Renal pelvis (tissue), 1 donor: ENCODE measurements at regions not wholly inside any gene's neighbourhood (a gene's known extent, or its start where the extent isn't known, plus 50 kb on each side); places are given as distances from the start of the nearest gene placed in this dataset.
"Not testable (repeated sequence)": the region's sequence is repeated elsewhere in the genome, so short reads cannot be mapped to it uniquely, and the experiment has no call there.

Source experiments
- DNase-seq: peaks from one replicate; pipeline ENCODE4 v3.0.0-alpha.2; 2013

DNA sequence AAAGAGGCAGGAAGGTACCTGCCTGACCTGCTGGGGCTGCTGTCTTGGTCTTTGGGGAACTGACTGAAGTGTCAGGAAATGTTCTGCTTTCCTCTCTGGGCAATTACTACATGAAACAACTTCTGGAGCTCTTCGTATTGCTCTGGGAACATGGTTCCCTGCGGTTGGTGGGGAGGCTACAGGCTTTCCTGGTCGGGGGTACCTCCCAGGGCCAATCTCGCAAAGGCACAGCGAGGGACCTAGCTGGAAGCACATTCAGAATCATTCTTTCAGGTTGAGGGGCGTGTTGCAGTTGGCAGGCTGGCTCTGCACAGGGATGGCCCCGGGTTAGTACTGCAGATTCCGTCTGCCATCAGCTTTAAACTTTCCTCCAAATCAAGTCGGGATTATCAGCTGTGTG is 88.9 kb upstream of the RANBP3L start:
- DNase-seq = no peak

- DNase-seq = no peak
Observed at GRCh38 chr5:36392186-36392585, 90.5 kb upstream of the RANBP3L start.

DNA sequence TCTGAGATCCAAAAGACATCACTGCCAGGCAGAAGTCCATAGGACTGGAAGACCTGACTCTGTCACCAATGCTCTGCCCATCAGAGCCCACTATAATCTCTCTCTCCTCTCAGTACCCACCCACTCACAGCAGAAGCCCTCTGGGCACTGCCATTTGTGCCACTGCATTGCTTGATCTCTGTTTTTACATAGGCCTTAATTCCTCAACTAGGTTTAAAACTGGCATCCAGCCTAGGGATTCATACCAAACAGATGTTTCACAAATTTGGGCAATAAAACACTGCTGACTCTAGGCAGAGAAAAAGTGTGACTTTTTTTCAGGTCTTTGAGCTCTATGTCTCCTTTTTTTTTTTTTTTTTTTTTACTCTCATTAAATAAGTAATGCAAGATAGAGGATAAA is 91.1 kb upstream of the RANBP3L start:
- no peak for DNase-seq

GRCh38 chr5:36393656-36394428 is 92.1 kb upstream of the RANBP3L start:
- no peak for DNase-seq

DNA sequence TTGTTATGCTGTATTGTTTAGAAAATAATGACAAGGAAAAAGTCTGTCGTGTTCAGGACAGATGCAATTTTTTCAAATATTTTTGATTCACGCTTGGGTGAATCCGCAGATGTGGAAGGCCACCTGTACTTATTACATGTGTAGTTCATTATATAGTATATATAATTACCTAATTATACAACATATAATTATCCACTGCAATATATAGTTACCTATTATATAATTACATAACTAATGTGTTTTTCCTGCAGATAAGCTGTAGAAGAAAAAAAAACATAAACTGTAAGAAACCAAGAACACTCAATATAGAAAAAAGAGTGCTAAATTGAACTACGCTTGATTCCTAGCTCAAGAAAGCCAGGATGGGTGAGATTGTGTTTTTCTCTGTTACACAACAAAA is 93.6 kb upstream of the RANBP3L start:
- no peak for DNase-seq

- DNase-seq = not testable (repeated sequence)
Observed at GRCh38 chr5:36395947-36396346, 94.2 kb upstream of the RANBP3L start.

DNA sequence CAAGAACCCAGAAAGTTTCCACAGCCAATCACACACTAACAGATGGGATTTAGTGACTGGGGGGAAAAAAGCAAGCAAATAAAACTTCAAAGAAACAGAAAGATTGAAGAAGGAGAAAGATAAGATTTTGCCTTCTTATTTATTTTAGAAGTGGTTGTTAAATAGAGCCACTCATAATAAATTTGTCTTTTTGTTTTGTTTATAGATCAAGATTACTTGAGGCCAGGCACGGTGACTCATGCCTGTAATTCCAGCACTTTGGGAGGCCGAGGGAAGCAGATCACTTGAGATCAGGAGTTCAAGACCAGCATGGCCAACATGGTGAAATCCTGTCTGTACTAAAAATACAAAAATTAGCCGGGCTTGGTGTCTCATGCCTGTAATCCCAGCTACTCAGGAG is 94.9 kb upstream of the RANBP3L start:
- DNase-seq = peak; percentile 16

DNA sequence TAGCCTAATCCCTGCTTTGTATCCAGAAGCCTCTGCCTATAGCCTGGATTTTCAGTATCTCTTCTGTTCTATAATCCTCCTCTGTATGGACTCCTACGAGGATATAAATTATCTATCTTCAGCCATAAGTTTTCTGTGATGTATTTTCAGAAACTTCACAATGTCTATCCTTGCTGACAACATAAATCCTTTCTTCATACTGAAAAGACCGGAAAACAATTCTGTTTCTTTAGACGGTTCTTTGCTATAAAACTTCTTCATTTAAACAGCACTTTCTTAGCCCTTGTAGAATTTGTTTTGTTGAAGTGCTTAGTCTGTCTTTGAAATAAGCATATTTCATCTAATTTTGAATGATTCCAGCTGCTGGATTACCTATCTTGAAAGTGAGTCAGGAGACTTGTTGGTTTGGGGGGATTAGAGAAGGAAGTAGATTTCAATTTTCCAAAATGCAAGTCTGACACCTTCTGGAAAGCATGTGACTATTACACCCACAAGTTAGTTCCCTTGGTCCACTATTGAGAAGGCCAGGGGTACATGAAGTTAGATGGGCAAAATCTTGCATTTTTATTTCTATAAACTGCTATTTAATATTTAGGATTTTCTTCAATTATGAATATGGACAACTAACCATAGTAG is 96.3 kb upstream of the RANBP3L start:
- peak; percentile 38 for DNase-seq

DNA sequence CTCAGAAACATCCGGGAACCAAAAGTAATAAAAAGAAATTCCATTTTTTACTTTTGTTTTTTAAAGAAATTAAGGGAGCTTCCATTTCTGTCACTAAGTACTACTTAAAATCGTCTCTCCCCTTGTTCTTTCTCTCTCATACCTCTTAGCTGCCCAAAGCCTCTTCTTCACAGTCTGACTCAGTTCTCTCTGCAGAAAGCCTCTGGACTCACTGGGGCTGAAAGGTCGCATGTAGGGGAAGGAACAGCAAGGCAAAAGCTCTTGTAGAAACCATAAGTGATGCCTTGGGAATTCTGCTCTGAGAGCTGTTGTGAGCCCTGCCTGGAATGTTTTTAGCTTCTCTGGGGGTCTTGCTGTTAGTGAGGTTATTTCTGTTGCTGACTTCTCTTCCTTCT is 100.8 kb upstream of the RANBP3L start:
- DNase-seq = no peak

- no peak for DNase-seq
Observed at GRCh38 chr5:36403632-36404311, 102.1 kb upstream of the RANBP3L start.

DNA sequence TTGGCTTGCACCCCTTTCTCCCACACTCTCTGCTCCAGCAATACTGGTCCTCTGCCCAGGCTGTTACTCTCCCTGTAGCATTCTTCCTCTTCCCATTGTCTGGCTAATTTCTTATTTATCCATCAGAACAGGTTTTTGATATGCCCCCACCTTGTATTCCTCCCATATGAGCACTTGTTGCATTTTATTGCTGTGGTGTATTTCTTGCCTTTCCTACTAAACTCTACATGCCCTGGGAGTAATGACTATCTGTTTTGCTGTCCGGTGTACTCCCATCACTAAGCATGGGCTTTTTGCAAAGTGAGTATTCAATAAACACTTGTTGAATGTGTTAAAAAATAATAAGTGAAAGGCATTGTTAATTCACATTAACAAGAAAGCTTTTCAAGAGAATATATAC is 104.3 kb upstream of the RANBP3L start:
- DNase-seq = no peak

GRCh38 chr5:36407396-36407795 is 105.7 kb upstream of the RANBP3L start:
- DNase-seq = no peak

GRCh38 chr5:36409711-36410110 is 108.0 kb upstream of the RANBP3L start:
- not testable (repeated sequence) for DNase-seq

DNA sequence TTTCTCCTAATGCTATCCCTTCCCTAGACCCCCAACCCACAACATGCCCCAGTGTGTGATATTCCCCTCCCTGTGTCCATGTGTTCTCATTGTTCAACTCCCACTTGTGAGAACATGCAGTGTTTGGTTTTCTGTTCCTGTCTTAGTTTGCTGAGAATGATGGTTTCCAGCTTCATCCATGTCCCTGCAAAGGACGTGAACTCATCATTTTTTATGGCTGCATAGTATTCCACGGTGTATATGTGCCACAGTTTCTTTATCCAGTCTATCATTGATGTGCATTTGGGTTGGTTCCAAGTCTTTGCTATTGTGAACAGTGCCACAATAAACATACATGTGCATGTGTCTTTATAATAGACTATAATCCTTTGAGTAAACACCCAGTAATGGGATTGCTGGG is 109.0 kb upstream of the RANBP3L start:
- DNase-seq = not testable (repeated sequence)

- DNase-seq = peak; percentile 62
Observed at GRCh38 chr5:36414869-36415282, 113.2 kb upstream of the RANBP3L start.

DNA sequence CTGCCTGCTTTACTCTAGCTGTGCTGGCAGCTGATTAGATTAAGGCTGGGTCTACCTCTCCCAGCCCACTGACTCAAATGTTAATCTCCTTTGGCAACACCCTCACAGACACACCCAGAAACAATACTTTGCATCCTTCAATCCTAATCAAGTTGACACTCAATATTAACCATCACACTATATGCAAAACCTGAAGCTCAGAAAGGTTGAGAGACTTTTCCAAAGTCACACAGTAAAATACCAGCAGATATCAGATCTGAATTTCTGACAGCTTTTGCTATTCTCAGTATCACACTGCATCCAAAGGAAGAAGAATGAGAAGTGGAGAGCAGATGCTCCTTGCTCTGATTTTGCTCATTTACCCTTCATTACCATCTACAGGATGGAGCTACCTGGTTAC is 114.9 kb upstream of the RANBP3L start:
- no peak for DNase-seq

- no peak for DNase-seq
Observed at GRCh38 chr5:36417221-36417620, 115.5 kb upstream of the RANBP3L start.

DNA sequence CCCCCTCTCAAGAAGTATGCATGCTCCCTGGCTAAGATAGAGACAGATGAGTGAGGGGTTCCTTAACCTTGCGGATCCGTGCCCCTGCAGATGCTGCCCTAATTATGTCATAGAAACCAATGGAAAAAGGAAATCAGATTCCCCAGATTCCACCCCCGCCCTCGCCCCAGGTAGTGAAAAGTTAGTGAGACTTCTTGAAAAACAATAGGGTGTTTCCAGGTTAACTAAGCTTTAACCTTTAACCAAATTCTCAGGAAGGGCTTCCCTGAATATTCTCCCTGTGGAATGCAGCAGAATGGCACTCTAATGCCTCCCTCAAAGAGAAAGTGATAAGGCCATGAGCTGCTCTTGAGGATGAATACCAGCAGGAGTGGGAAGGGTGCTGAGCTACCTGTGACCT is 116.0 kb upstream of the RANBP3L start:
- no peak for DNase-seq

DNA sequence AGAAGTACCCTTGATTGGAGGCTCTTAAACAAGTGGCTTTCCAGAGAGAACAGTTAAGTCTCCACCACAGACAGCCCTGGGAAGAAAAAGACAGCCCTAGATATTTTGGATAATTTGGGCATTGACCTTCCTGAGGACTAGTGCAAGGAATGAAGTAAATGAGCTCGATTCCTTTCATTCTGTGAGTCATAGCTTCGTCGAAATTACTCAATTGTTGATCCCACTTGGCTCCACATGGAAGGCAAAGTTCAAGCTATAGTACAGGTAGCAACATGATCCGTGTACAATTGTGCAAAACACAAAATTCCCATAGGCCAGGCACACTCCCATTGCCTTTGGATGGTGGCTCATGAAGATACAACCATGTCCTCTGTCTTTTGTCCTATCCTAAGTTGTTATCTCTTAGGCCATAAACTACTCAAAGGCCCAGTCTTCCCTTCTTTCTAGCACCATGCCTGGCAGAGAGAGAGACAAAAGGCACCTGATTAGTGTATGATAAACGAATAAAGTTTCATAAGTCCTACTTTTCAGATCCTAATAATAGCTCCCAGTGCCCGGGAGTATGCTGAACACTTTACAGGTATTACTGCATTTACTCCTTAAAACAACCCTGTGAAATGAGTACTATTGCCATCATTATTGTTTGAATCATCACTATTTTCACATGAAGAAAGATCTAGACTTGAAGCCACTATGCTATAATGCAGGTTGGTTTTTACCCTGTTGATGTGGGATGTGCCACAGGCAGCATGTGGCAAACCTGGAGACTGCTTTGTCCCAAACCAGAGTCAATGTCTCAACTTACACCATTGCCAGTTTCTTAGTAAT is 116.7 kb upstream of the RANBP3L start:
- no peak for DNase-seq

GRCh38 chr5:36421256-36421655 is 119.6 kb upstream of the RANBP3L start:
- DNase-seq = no peak

DNA sequence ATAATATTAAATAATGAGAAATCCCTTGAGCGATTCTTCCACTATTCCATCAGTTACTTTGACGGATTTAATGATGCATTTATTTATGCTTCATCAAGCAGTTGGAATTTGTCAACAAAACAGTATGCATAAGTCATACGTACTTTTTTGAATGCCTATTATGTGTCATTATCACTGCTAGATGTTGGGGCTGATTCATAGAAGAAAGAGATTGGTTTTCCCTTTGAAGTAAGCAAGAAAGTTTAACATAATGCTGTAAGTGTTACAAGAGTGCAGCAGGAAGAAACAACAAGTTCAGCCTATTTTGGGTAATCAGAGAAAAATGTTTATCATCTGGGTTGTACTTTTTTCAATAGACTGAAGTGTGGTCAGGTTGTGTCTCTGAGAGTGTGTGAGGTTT is 121.2 kb upstream of the RANBP3L start:
- peak; percentile 46 for DNase-seq

DNA sequence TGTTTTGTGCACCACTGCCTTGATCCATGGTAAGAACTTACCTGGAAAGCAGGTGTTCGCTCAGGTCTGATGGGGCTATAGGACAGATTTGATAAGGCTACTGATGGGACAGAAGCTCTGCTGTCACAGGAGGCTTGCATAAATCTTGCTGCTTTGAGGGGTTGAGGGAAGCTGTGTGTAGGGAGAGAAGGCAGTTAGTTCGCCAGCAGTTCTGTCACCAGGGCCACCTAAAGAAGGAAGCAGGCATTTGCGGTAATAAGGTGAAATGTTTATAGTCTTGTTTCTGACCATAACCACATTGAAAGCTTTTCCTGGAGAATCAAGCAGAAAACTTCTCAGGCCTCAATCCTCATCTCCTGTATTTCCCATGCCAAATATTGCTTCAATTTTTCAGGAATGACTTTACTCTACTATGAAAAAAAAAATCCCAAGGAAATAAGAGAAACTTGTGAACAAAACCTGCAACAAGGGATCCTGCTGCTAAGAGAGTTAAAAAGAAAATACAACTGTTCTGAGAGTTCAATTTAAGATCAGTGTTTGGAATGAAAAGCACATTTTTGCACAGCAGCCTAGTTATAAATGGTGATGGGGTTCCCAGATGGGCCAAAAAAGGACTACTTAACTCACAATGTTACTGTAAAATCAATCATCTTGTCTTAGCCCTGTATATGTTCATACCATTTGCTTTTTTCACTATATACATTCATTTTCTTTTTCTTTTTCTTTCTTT is 122.0 kb upstream of the RANBP3L start:
- no peak for DNase-seq
